ENCODE measurements at regions not wholly inside any gene's neighbourhood (a gene's known extent, or its start where the extent isn't known, plus 50 kb on each side); places are given as distances from the start of the nearest gene placed in this dataset.

DNA sequence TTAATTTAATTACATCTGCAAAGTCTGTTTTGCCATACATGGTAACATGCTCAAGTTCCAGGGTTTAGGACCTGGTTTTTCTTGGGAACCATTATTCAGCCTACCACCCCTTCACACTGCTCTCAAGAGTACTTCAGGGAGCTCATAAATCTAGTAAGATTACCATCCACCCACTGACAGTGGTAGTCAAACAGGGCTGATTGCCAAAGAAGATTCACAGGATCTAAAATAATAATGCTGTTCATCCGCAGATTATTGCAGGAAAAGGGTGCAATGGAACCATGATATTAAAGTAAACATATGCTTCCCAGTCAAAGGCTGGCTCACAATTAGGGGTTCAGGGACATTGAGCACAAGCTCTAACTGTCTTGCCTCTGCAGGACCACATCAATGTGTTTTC lies 148.0 kb upstream of the CYRIA start:
- no peak overlapping the region for H3K14ac ChIP-seq (ENCODE audit: low read length in 2 of 2)
- no peak overlapping the region for H3K27ac ChIP-seq (ENCODE audit: low read length, poor library complexity, severe bottlenecking)
- no peaks in the 10 kb centered on the region for H3K9me3 ChIP-seq (ENCODE audit: control insufficient read depth, low read length)
- H3K18ac ChIP-seq (ENCODE audit: low read depth in 1 of 2, low read length in 2 of 2) = no peak overlapping the region
- H3K4ac ChIP-seq (ENCODE audit: low read depth in 1 of 2, low read length in 2 of 2) = no peak overlapping the region
- no peak overlapping the region for H3K4me2 ChIP-seq (ENCODE audit: low read length, poor library complexity, severe bottlenecking)
- 73% methylated on average over 1 of the region's 1 CpG for WGBS
- no peak for DNase-seq
- H2BK5ac ChIP-seq (ENCODE audit: low read depth, low read length, poor library complexity, severe bottlenecking) = no peak overlapping the region
- no peaks in the 10 kb centered on the region for H3K79me1 ChIP-seq (replicated peaks; ENCODE audit: low read length, poor library complexity, severe bottlenecking)
- H2BK120ac ChIP-seq (ENCODE audit: low read depth, low read length) = no peak overlapping the region
- H3K4me3 ChIP-seq (ENCODE audit: insufficient read depth in 1 of 2, low read depth in 1 of 2, low read length in 2 of 2) = no peak overlapping the region
- no peak overlapping the region for H2BK12ac ChIP-seq (ENCODE audit: low read length in 2 of 2)
- no peak overlapping the region for H4K91ac ChIP-seq (ENCODE audit: low read length)
- no peaks in the 10 kb centered on the region for H3K27me3 ChIP-seq (ENCODE audit: control insufficient read depth in 1 of 2, insufficient read depth in 1 of 2, low read length in 2 of 2)
- no peak overlapping the region for H4K8ac ChIP-seq (ENCODE audit: low read length)
- no peak overlapping the region for H2BK15ac ChIP-seq (ENCODE audit: low read depth, poor library complexity, severe bottlenecking)
- no peak overlapping the region for H3K23ac ChIP-seq (ENCODE audit: low read length in 2 of 2)
- H3K36me3 ChIP-seq (ENCODE audit: control insufficient read depth in 1 of 2, insufficient read depth in 2 of 2, low read depth in 1 of 2, low read length in 2 of 2) = no peaks in the 10 kb centered on the region
- no peak overlapping the region for H2AFZ ChIP-seq (ENCODE audit: low read depth, low read length)
- no peak overlapping the region for H2AK5ac ChIP-seq (ENCODE audit: low read length, severe bottlenecking)
- H3K4me1 ChIP-seq (ENCODE audit: control insufficient read depth, insufficient read depth, low read depth, low read length) = no peaks in the 10 kb centered on the region
- no peak overlapping the region for H3K9ac ChIP-seq (ENCODE audit: low read length)

- H2AK5ac ChIP-seq (ENCODE audit: low read length, severe bottlenecking) = no peak overlapping the region
- no peak overlapping the region for H3K9ac ChIP-seq (ENCODE audit: low read length)
- no peak overlapping the region for H3K18ac ChIP-seq (ENCODE audit: low read depth in 1 of 2, low read length in 2 of 2)
- no peak overlapping the region for H2BK12ac ChIP-seq (ENCODE audit: low read length in 2 of 2)
- no peak for DNase-seq
- H4K8ac ChIP-seq (ENCODE audit: low read length) = no peak overlapping the region
- H2BK15ac ChIP-seq (ENCODE audit: low read depth, poor library complexity, severe bottlenecking) = no peak overlapping the region
- no peak overlapping the region for H3K27ac ChIP-seq (ENCODE audit: low read length, poor library complexity, severe bottlenecking)
- H2AFZ ChIP-seq (ENCODE audit: low read depth, low read length) = no peak overlapping the region
- no peak overlapping the region for H3K4me2 ChIP-seq (ENCODE audit: low read length, poor library complexity, severe bottlenecking)
- H3K79me1 ChIP-seq (replicated peaks; ENCODE audit: low read length, poor library complexity, severe bottlenecking) = no peaks in the 10 kb centered on the region
- H3K4me3 ChIP-seq (ENCODE audit: insufficient read depth in 1 of 2, low read depth in 1 of 2, low read length in 2 of 2) = no peak overlapping the region
- H3K4ac ChIP-seq (ENCODE audit: low read depth in 1 of 2, low read length in 2 of 2) = no peak overlapping the region
- H3K4me1 ChIP-seq (ENCODE audit: control insufficient read depth, insufficient read depth, low read depth, low read length) = no peaks in the 10 kb centered on the region
- H3K9me3 ChIP-seq (ENCODE audit: control insufficient read depth, low read length) = no peaks in the 10 kb centered on the region
- WGBS = 65% methylated on average over 2 of the region's 2 CpGs
- H4K91ac ChIP-seq (ENCODE audit: low read length) = no peak overlapping the region
- H2BK5ac ChIP-seq (ENCODE audit: low read depth, low read length, poor library complexity, severe bottlenecking) = no peak overlapping the region
- no peak overlapping the region for H2BK120ac ChIP-seq (ENCODE audit: low read depth, low read length)
- H3K23ac ChIP-seq (ENCODE audit: low read length in 2 of 2) = no peak overlapping the region
- no peaks in the 10 kb centered on the region for H3K27me3 ChIP-seq (ENCODE audit: control insufficient read depth in 1 of 2, insufficient read depth in 1 of 2, low read length in 2 of 2)
- no peaks in the 10 kb centered on the region for H3K36me3 ChIP-seq (ENCODE audit: control insufficient read depth in 1 of 2, insufficient read depth in 2 of 2, low read depth in 1 of 2, low read length in 2 of 2)
- H3K14ac ChIP-seq (ENCODE audit: low read length in 2 of 2) = no peak overlapping the region
These were observed 132.8 kb upstream of the CYRIA start for GRCh38 chr2:16798472-16798871.

DNA sequence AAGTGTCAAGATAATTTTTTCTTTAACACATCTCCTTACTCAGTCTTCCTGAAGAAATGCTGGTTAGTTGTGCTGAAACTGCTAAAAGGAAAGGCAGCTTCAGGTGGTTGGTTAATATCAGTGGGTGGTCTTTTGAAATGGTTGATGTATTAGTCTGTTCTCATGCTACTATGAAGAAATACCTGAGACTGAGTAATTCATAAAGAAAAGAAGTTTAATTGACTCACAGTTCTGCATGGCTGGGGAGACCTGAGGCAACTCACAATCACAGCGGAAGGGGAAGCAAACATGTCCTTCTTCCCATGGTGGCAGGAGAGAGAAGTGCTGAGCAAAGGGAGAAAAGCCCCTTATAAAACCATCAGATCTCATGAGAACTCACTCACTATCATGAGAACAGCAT lies 125.9 kb upstream of the CYRIA start:
- Histone ChIP-seq H3K27ac (ENCODE audit: low read length, poor library complexity, severe bottlenecking) (no peak overlapping the region), H4K8ac (ENCODE audit: low read length) (no peak overlapping the region), H3K4me1 (ENCODE audit: control insufficient read depth, insufficient read depth, low read depth, low read length) (peaks cover 2% of the 10 kb centered on the region), H3K9me3 (ENCODE audit: control insufficient read depth, low read length) (no peaks in the 10 kb centered on the region), H3K4me2 (ENCODE audit: low read length, poor library complexity, severe bottlenecking) (no peak overlapping the region), H2BK120ac (ENCODE audit: low read depth, low read length) (no peak overlapping the region), H3K23ac (ENCODE audit: low read length in 2 of 2) (no peak overlapping the region), H3K14ac (ENCODE audit: low read length in 2 of 2) (no peak overlapping the region), H3K9ac (ENCODE audit: low read length) (no peak overlapping the region), H3K4ac (ENCODE audit: low read depth in 1 of 2, low read length in 2 of 2) (no peak overlapping the region), H3K27me3 (ENCODE audit: control insufficient read depth in 1 of 2, insufficient read depth in 1 of 2, low read length in 2 of 2) (no peaks in the 10 kb centered on the region), H2AK5ac (ENCODE audit: low read length, severe bottlenecking) (no peak overlapping the region), H3K36me3 (ENCODE audit: control insufficient read depth in 1 of 2, insufficient read depth in 2 of 2, low read depth in 1 of 2, low read length in 2 of 2) (no peaks in the 10 kb centered on the region), H2AFZ (ENCODE audit: low read depth, low read length) (no peak overlapping the region), H2BK5ac (ENCODE audit: low read depth, low read length, poor library complexity, severe bottlenecking) (no peak overlapping the region), H2BK12ac (ENCODE audit: low read length in 2 of 2) (no peak overlapping the region), H3K4me3 (ENCODE audit: insufficient read depth in 1 of 2, low read depth in 1 of 2, low read length in 2 of 2) (no peak overlapping the region), H2BK15ac (ENCODE audit: low read depth, poor library complexity, severe bottlenecking) (no peak overlapping the region), H3K79me1 (replicated peaks; ENCODE audit: low read length, poor library complexity, severe bottlenecking) (no peaks in the 10 kb centered on the region), H4K91ac (ENCODE audit: low read length) (no peak overlapping the region), H3K18ac (ENCODE audit: low read depth in 1 of 2, low read length in 2 of 2) (no peak overlapping the region)
- WGBS = 89% methylated on average over 1 of the region's 1 CpG
- DNase-seq = no peak

DNA sequence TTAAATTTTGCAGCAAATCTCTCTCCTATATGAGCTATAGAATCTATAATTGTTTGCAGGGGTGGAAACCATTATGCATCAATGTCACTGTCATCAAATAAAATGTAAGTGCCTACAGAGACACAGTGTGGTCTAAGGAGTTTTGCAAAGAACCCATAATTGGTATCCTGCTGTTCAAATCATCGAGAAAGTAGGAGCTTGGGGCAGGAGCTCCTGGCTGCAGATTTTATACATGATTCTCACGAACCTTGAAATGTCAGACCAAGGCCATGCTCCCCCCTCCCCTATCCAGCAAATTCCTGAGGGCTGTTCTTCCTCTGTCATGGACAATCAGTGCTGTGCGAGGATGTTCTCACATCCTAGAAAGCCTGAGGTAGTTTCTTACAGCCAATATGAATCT lies 119.5 kb upstream of the CYRIA start:
- Histone ChIP-seq H3K18ac (ENCODE audit: low read depth in 1 of 2, low read length in 2 of 2) (no peak overlapping the region), H2BK12ac (ENCODE audit: low read length in 2 of 2) (no peak overlapping the region), H3K36me3 (ENCODE audit: control insufficient read depth in 1 of 2, insufficient read depth in 2 of 2, low read depth in 1 of 2, low read length in 2 of 2) (no peaks in the 10 kb centered on the region), H3K14ac (ENCODE audit: low read length in 2 of 2) (no peak overlapping the region), H3K27me3 (ENCODE audit: control insufficient read depth in 1 of 2, insufficient read depth in 1 of 2, low read length in 2 of 2) (peaks cover 0 to 5% of the 10 kb centered on the region in 2 experiments), H2AK5ac (ENCODE audit: low read length, severe bottlenecking) (no peak overlapping the region), H3K9me3 (ENCODE audit: control insufficient read depth, low read length) (no peaks in the 10 kb centered on the region), H2BK5ac (ENCODE audit: low read depth, low read length, poor library complexity, severe bottlenecking) (no peak overlapping the region), H3K4ac (ENCODE audit: low read depth in 1 of 2, low read length in 2 of 2) (no peak overlapping the region), H3K4me2 (ENCODE audit: low read length, poor library complexity, severe bottlenecking) (no peak overlapping the region), H3K4me3 (ENCODE audit: insufficient read depth in 1 of 2, low read depth in 1 of 2, low read length in 2 of 2) (no peak overlapping the region), H2BK15ac (ENCODE audit: low read depth, poor library complexity, severe bottlenecking) (no peak overlapping the region), H3K79me1 (replicated peaks; ENCODE audit: low read length, poor library complexity, severe bottlenecking) (no peaks in the 10 kb centered on the region), H3K4me1 (ENCODE audit: control insufficient read depth, insufficient read depth, low read depth, low read length) (no peaks in the 10 kb centered on the region), H2BK120ac (ENCODE audit: low read depth, low read length) (no peak overlapping the region), H4K91ac (ENCODE audit: low read length) (no peak overlapping the region), H2AFZ (ENCODE audit: low read depth, low read length) (no peak overlapping the region), H3K23ac (ENCODE audit: low read length in 2 of 2) (no peak overlapping the region), H3K9ac (ENCODE audit: low read length) (no peak overlapping the region), H3K27ac (ENCODE audit: low read length, poor library complexity, severe bottlenecking) (no peak overlapping the region), H4K8ac (ENCODE audit: low read length) (no peak overlapping the region)
- 59% methylated on average over 3 of the region's 3 CpGs for WGBS
- DNase-seq = no peak

Data from mesenchymal stem cell (in vitro differentiated cells and primary cell).